B cell (primary cell): ENCODE measurements at regions not wholly inside any gene's neighbourhood (a gene's known extent, or its start where the extent isn't known, plus 50 kb on each side); places are given as distances from the start of the nearest gene placed in this dataset.

Source experiments
- CTCF ChIP-seq: fragments of 200-600 bp; IDR thresholded peaks from one replicate; pipeline ENCODE4 v1.8.0; 2022; ENCODE audit warnings: antibody characterized with exemption, mild to moderate bottlenecking
- EZH2 ChIP-seq: IDR thresholded peaks from 2 replicates; pipeline ENCODE4 v1.6.1; 2012; ENCODE audit warnings: borderline replicate concordance, low read depth, mild to moderate bottlenecking, moderate library complexity, low read length; ENCODE audit not compliant: insufficient read depth, poor library complexity, severe bottlenecking

- no peak for TF ChIP-seq CTCF
- no peak for TF ChIP-seq EZH2
Measured at GRCh38 chr6:122116119-122116834, 283.2 kb upstream of the HSF2 start.
